Upper lobe of left lung (tissue), 6 donors: ENCODE measurements at regions not wholly inside any gene's neighbourhood (a gene's known extent, or its start where the extent isn't known, plus 50 kb on each side); places are given as distances from the start of the nearest gene placed in this dataset.

ENCODE experiments used
- ATAC-seq, 2 donors: fragments of 200-7000 bp; cut with Tn5 transposase; one replicate each; pipeline ENCODE4 v1.9.1; 2022; ENCODE audit warnings: mild to moderate bottlenecking in 2 of 2, moderate library complexity in 2 of 2; ENCODE audit not compliant: low FRiP score in 2 of 2
- DNase-seq, 2 donors: peaks; one replicate each; pipeline ENCODE4 v3.0.0-alpha.2; 2019 to 2020
- H3K27ac ChIP-seq, 4 donors: fragments of 200-600 bp; sonication (generic); one replicate each; pipeline ENCODE4 v1.5.1; 2016 to 2019
- H3K27me3 ChIP-seq, 4 donors: fragments of 200-600 bp; sonication (generic); one replicate each; pipeline ENCODE4 v1.5.1; 2017 to 2019
- H3K36me3 ChIP-seq, 4 donors: fragments of 200-600 bp; sonication (generic); one replicate each; pipeline ENCODE4 v1.5.1; 2016 to 2019
- H3K4me1 ChIP-seq, 4 donors: fragments of 200-600 bp; sonication (generic); one replicate each; pipeline ENCODE4 v1.5.1; 2018 to 2019
- H3K4me3 ChIP-seq, 4 donors: fragments of 200-600 bp; sonication (generic); one replicate each; pipeline ENCODE4 v1.5.1; 2017 to 2019; ENCODE audit warnings: mild to moderate bottlenecking in 2 of 4, moderate library complexity in 1 of 4
- H3K9me3 ChIP-seq, 4 donors: fragments of 200-600 bp; sonication (generic); one replicate each; pipeline ENCODE4 v1.5.1; 2018 to 2019
- EP300 ChIP-seq, 4 donors: sonication (generic); formaldehyde crosslinking; IDR thresholded peaks; one replicate each; pipeline ENCODE4 v1.5.1; 2017; ENCODE audit warnings: antibody characterized with exemption in 4 of 4, control low read depth in 2 of 4
- POLR2A ChIP-seq, 4 donors: fragments of 450-650 bp; IDR thresholded peaks; one replicate each; pipeline ENCODE4 v1.5.1; 2016 to 2017; ENCODE audit warnings: antibody characterized with exemption in 4 of 4, mild to moderate bottlenecking in 2 of 4
- POLR2AphosphoS5 ChIP-seq, 2 donors: sonication (generic); formaldehyde crosslinking; IDR thresholded peaks; one replicate each; pipeline ENCODE4 v1.5.1; 2017; ENCODE audit warnings: antibody characterized with exemption in 2 of 2
- WGBS, 2 donors: methylation state at CpG; one replicate each; pipeline ENCODE4 v1.1.5; 2017 to 2018; 5-methylcytosine and 5-hydroxymethylcytosine counted together
- TF ChIP-seq, protein P1 (sequence below), 6 experiments: fragments of 450-650 bp in 4 of 6; fragments of 200-600 bp in 2 of 6; sonication (generic) in 2 of 6; IDR thresholded peaks; one replicate each; pipeline ENCODE4 v1.5.1; 2016 to 2019; ENCODE audit warnings: antibody characterized with exemption in 6 of 6
- donor health status: DM: no; HTN: no; CAD: no; lungs with moderate emphysema.
- donor health status: DM: no; HTN: yes; CAD: no; lungs with severe emphysema.

DNA sequence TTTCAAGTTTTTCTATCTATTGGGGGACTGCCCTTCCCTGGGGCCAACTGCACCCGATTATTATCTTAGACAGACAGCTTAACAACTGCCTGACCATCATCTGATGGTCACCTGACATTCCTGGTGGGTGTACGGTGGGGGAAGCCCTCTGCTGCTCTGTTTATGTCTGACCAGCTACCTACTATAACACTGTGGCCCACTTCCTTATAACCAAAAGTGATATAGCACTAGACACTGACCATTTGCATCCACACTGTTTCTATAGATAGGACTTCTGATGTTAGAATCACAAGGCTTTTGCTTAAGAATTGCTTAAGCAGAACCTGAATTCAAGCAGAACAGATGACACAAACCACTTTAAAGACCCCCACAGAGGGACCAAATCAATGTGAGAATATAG is 110.5 kb upstream of the RAI14 start:
- Histone ChIP-seq H3K36me3 (no peaks in the 10 kb centered on the region), H3K27ac (no peak overlapping the region), H3K4me3 (no peak overlapping the region), H3K9me3 (peaks cover 0 to 23% (median 0%) of the 10 kb centered on the region in 4 donors), H3K27me3 (no peaks in the 10 kb centered on the region), H3K4me1 (no peaks in the 10 kb centered on the region)
- no peak for TF ChIP-seq EP300 (IDR thresholded peaks at IDR 0.05)
- TF ChIP-seq, protein P1, sequence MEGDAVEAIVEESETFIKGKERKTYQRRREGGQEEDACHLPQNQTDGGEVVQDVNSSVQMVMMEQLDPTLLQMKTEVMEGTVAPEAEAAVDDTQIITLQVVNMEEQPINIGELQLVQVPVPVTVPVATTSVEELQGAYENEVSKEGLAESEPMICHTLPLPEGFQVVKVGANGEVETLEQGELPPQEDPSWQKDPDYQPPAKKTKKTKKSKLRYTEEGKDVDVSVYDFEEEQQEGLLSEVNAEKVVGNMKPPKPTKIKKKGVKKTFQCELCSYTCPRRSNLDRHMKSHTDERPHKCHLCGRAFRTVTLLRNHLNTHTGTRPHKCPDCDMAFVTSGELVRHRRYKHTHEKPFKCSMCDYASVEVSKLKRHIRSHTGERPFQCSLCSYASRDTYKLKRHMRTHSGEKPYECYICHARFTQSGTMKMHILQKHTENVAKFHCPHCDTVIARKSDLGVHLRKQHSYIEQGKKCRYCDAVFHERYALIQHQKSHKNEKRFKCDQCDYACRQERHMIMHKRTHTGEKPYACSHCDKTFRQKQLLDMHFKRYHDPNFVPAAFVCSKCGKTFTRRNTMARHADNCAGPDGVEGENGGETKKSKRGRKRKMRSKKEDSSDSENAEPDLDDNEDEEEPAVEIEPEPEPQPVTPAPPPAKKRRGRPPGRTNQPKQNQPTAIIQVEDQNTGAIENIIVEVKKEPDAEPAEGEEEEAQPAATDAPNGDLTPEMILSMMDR (IDR thresholded peaks at IDR 0.05), result no peak
- TF ChIP-seq POLR2AphosphoS5 (IDR thresholded peaks at IDR 0.05), result no peak
- no peak for TF ChIP-seq POLR2A (IDR thresholded peaks at IDR 0.05)
- 77 to 80% methylated on average over 2 of the region's 2 CpGs for WGBS, 2 donors
- DNase-seq, result no peak
- ATAC-seq, result no peak

DNA sequence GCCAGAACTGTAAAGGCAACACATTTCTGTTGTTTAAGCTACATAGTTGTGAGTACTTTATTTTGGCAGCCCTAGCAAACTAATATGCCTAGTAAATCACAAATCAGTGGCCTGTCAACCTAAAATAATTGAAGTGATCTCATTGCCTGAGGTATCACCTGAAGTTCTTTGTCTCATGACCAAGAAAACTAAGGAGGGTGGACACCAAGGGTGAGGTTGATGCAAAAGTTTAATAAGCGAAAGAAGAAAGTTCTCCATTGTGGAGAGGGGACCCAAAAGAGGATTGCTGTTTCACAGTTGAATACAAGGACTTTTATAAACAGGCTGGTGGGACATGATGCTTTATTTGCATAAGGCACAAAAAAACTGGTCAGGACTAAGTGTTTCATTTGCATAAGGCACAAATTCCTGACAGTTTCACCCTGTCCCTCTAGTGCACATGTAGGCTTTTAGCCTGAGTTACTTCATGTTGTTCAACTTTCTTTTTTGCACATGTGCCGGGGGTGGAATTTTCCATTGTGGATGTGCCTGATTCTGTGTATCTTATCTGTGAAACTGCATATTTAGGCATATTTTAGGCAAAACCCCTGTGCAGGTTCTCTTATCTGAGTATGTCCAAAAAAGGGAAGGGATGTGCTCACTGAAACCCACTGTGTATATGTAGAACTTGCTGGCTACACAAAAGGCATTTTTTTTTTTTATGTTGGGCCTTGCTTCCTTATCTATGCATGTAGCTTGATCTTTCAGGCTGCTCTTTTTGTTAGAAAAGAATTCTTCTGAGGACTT is 108.6 kb upstream of the RAI14 start:
- WGBS, 2 donors, result 92 to 97% methylated on average over 2 of the region's 2 CpGs
- DNase-seq, result no peak

DNA sequence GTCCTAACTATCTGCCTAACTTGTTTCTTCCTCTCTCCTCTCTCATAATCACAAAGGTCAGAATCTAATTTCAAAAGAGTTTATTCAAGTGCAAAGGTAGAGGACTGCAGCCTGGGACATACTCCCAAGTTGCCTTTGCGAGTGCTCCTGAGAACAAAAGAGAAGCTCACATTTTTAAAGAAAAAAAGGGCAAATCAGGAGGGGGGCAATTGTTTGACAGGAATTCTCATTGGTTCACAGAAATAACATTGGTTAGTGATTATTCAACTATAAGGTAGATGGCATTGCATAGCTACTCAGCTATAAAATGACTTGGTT is 108.1 kb upstream of the RAI14 start:
- H3K27me3 ChIP-seq, result no peaks in the 10 kb centered on the region
- no peak for TF ChIP-seq POLR2AphosphoS5 (IDR thresholded peaks at IDR 0.05)
- H3K27ac ChIP-seq, result no peak overlapping the region
- ATAC-seq, result no peak
- H3K9me3 ChIP-seq, result peaks cover 0 to 23% (median 0%) of the 10 kb centered on the region in 4 donors
- no peaks in the 10 kb centered on the region for H3K36me3 ChIP-seq
- no peaks in the 10 kb centered on the region for H3K4me1 ChIP-seq
- H3K4me3 ChIP-seq, result no peak overlapping the region
- WGBS, 2 donors, result 93 to 100% methylated on average over 1 of the region's 1 CpG
- DNase-seq, result no peak

More for the DNA sequence above, 108.6 kb upstream of the RAI14 start:
- Histone ChIP-seq H3K4me3 (no peak overlapping the region), H3K27me3 (no peaks in the 10 kb centered on the region), H3K27ac (no peak overlapping the region), H3K9me3 (peaks cover 0 to 23% (median 0%) of the 10 kb centered on the region in 4 donors), H3K36me3 (no peaks in the 10 kb centered on the region), H3K4me1 (no peaks in the 10 kb centered on the region)
- no peak for TF ChIP-seq POLR2AphosphoS5 (IDR thresholded peaks at IDR 0.05)
- TF ChIP-seq EP300 (IDR thresholded peaks at IDR 0.05), result no peak
- TF ChIP-seq, protein P1 (IDR thresholded peaks at IDR 0.05), result no peak
- no peak for TF ChIP-seq POLR2A (IDR thresholded peaks at IDR 0.05)
- no peak for ATAC-seq

DNA sequence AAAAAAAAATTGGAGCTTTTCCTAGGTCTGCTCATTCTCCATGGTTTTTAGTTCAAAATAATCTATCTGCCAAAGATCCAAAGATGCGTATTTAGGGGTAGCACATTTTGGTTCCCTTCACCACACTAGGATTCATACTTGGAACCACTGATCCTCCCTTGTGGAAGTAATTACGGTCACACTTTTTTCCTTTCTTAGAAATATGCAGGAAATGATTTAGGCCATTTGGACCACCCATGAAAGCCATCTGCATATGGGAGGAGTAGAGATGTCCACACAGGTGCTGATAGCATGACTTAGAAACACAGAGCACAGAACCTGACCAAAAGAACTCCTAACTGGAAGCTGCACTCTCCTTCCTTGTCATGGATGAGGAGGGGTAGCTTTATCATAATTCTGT is 105.9 kb upstream of the RAI14 start:
- H3K27ac ChIP-seq, result no peak overlapping the region
- ATAC-seq (no peak), DNase-seq (no peak)
- no peaks in the 10 kb centered on the region for H3K36me3 ChIP-seq
- H3K4me1 ChIP-seq, result no peaks in the 10 kb centered on the region
- peaks cover 0 to 10% (median 0%) of the 10 kb centered on the region in 4 donors for H3K9me3 ChIP-seq
- no peak overlapping the region for H3K4me3 ChIP-seq
- TF ChIP-seq EP300 (IDR thresholded peaks at IDR 0.05) (no peak), POLR2AphosphoS5 (IDR thresholded peaks at IDR 0.05) (no peak)
- TF ChIP-seq, protein P1 (IDR thresholded peaks at IDR 0.05), result no peak
- no peaks in the 10 kb centered on the region for H3K27me3 ChIP-seq
- WGBS, 2 donors, result 82 to 87% methylated on average over 2 of the region's 2 CpGs

GRCh38 chr5:34550964-34551363 is 105.2 kb upstream of the RAI14 start:
- Histone ChIP-seq H3K36me3 (no peaks in the 10 kb centered on the region), H3K4me3 (no peak overlapping the region), H3K9me3 (peaks cover 0 to 10% (median 0%) of the 10 kb centered on the region in 4 donors), H3K27me3 (no peaks in the 10 kb centered on the region), H3K27ac (no peak overlapping the region), H3K4me1 (no peaks in the 10 kb centered on the region)
- ATAC-seq (no peak), DNase-seq (no peak)
- TF ChIP-seq POLR2AphosphoS5 (IDR thresholded peaks at IDR 0.05) (no peak), EP300 (IDR thresholded peaks at IDR 0.05) (no peak), POLR2A (IDR thresholded peaks at IDR 0.05) (no peak)
- TF ChIP-seq, protein P1 (IDR thresholded peaks at IDR 0.05), result no peak
- WGBS, 2 donors, result 10 to 45% methylated on average over 3 of the region's 3 CpGs
